ENCODE measurements at regions not wholly inside any gene's neighbourhood (a gene's known extent, or its start where the extent isn't known, plus 50 kb on each side); places are given as distances from the start of the nearest gene placed in this dataset.

DNA sequence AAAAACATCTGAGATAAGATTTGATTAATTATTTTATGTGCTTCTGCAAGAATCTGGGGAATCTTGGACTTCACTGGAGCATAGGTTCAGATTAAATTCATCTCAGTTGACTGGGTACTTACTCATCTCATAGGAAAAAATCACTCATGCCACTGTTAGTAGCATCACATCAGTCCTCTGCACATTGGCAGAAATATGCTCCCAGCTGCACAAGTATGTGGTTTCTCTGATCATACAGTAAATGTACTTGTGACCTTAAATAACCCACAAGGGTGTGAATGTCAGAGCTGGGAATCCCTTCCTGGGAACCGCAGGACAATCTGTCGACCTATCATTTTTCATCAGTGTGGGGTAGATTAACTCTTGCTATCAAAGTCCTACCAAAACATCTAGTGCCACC, 203.7 kb upstream of the SLC24A2 start:
- DNase-seq: no peak

- no peak for DNase-seq
Observed at GRCh38 chr9:19989213-19989612, 200.4 kb upstream of the SLC24A2 start.

GRCh38 chr9:19988281-19988680, 199.4 kb upstream of the SLC24A2 start:
- DNase-seq: no peak

DNA sequence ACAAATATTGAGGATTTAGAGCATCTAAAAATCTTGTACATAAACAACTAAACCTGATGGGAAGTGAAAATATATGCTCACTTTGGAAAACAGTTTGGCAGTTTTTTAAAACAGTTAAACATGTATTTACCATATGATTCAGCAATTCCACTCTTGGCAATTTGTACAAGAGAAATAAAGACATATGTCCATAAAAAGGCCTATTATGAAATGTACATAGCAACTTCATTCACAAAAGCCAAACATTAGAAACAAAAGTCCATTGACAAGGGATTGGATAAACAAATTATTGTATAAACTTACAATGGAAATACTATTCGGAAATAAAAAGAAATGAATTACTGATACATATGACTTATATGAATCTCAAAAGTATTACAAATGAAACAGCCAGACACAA, 196.2 kb upstream of the SLC24A2 start:
- DNase-seq: no peak

DNA sequence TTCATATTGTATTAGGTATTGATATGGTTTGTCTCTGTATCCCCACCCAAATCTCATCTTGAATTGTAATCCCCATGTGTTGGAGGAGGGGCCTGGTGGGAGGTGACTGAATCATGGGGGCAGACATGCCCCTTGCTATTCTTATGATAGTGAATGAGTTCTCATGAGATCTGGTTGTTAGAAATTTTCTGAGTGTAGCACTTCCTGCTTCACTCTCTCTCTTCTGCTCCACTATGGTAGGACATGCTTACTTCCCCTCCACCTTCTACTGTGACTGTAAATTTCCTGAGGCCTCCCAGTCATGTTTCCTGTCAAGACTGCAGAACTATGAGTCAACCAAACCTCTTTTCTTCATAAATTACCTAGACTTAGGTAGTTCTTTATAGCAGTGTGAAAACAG, 187.4 kb upstream of the SLC24A2 start:
- peak; percentile 23 for DNase-seq

DNA sequence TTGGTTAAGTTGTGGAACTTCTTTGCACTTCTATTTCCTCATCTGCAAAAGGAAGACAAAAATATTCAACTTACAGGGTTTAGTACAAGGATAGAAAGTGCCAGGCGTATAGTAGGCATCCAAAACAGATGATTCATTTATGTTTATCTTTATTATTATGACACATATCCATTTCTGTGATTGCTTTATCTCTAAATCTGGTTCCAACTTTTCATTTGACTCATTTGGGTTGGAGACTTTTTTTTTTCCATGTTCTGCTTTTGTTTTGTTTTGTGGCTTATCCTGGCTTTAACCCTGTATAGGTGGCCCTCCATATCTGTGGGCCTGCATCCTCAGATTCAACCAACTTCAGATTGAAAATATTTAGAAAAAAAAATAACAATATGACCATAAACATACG, 186.7 kb upstream of the SLC24A2 start:
- no peak for DNase-seq

GRCh38 chr9:19969721-19970120, 180.9 kb upstream of the SLC24A2 start:
- no peak for DNase-seq

GRCh38 chr9:19967888-19968459, 179.1 kb upstream of the SLC24A2 start:
- no peak for DNase-seq

DNA sequence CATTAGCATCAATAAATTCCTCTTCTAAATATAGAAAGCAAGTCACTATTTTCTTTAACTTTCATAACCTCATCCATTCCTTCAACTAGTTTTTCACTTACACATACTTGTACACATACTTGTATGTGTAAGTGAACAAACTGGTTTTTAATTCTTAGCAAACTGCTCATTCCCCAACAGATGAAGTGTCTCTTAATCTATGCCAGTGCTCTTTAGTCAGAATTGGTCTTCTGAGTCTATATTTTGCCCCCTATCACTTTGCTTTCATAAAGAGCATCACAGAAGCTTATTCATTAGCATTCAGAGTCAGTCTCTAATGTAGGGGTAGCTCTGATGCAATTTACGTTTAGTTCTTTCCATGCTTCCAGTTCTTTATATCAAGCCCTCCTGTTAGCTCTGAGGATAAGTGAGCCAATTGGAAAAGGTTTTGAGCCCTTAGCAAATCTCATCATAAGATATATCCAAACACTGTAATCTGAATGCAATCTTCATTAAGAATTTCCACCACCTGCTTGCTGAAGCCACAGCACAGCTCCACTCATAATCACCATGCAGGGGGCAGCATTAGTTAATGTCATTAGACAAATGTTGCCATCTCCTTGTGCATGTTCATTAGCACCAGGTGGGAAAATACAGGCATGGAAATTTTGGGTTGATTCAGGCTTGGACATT, 178.5 kb upstream of the SLC24A2 start:
- no peak for DNase-seq

GRCh38 chr9:19965336-19965735, 176.5 kb upstream of the SLC24A2 start:
- no peak for DNase-seq

- no peak for DNase-seq
Observed at GRCh38 chr9:19947996-19948395, 159.2 kb upstream of the SLC24A2 start.

DNA sequence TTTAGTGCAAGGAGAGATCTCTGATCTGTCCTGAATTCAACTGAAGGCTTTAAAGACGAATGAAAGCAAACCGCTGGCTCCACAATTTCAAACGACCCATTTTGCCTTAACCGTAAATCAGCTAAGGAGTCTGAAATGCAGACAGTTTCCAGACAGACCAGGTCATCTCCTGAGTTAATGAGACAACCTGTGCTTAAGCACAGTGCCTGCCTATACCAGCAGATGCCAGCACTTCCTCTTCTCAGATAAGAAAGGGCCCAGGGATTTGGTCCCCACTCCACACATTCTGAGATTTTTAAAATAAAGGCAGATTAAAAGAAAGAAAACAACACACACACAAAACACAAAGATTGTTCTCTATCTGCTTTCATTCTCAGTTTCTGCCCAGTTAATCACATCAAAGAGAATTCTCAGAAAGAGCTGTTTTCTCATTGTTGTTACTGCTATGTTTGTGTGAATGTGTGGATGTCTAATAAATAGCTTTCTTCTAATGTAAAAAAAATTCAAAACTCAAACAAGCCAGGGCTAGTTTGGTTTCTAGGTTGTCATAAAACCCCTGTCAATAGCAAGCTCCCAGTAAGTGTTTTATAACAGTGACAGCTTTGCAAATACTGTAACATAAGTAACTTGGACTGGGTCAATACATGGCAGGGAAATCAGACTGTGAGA, 157.7 kb upstream of the SLC24A2 start:
- no peak for DNase-seq

- no peak for DNase-seq
Observed at GRCh38 chr9:19941874-19942273, 153.0 kb upstream of the SLC24A2 start.

DNA sequence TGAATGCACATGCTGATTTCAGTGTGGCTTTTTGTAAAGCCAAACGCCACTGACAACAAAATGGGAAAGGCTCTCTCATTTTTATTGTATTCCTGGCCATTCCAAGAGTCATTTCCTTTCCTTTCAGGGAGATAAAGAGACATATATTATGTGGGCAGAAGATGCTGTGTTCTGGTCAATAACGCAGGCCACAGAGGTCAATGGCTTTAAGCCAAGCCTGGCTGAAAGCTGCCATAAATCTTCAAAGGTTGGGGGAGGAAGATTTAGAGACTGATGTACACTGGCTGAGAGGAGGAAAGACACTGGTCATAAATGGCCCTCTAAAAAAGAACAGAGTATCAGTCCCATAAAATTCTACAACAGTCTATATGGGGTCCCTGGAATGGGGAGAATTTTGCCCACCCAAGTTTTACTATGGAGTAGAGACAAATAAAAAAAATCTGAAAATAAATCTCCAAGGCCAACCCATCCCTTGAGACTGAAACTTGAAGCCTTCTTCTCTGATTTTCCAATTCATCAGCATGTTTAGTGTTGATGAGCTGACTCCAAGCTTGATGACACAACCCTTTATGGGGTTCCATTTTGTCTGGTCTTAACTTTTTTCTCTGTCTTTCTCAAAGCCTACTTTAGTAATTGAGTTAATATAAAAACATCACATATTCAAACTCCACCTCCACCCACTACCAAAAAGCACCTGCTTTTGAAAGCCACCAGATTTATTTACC, 152.1 kb upstream of the SLC24A2 start:
- no peak for DNase-seq

DNA sequence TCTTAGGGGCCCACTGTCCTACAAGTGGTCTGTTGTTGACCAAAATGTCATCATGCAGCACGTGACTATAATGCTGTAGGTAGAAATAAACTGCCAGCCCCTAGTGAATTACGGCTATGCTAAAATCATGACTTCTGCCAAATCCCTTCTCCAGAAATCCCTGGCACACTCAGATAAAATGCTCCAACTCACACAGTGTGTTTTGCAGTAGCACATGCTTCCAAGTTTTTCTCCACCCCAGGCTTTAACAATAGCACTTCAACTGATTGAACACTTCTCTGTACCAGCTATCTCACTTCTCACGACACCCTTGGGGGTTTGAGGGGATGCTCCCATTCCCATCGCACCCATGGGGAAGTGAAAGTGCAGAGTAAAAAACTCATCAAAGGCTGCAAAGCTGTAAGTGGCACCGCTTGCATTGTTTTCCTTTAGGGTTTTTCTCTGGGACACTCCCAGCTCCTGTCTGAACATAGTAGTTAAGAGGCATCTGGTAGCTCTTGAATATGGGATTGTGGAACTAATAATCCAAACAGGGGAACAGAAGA, 151.0 kb upstream of the SLC24A2 start:
- DNase-seq: no peak

GRCh38 chr9:19938990-19939733, 150.3 kb upstream of the SLC24A2 start:
- no peak for DNase-seq

GRCh38 chr9:19937121-19937520, 148.3 kb upstream of the SLC24A2 start:
- no peak for DNase-seq

GRCh38 chr9:19936598-19936997, 147.8 kb upstream of the SLC24A2 start:
- DNase-seq: no peak

- no peak for DNase-seq
Observed at GRCh38 chr9:19935422-19935821, 146.6 kb upstream of the SLC24A2 start.

- no peak for DNase-seq
Observed at GRCh38 chr9:19934301-19934871, 145.5 kb upstream of the SLC24A2 start.

DNA sequence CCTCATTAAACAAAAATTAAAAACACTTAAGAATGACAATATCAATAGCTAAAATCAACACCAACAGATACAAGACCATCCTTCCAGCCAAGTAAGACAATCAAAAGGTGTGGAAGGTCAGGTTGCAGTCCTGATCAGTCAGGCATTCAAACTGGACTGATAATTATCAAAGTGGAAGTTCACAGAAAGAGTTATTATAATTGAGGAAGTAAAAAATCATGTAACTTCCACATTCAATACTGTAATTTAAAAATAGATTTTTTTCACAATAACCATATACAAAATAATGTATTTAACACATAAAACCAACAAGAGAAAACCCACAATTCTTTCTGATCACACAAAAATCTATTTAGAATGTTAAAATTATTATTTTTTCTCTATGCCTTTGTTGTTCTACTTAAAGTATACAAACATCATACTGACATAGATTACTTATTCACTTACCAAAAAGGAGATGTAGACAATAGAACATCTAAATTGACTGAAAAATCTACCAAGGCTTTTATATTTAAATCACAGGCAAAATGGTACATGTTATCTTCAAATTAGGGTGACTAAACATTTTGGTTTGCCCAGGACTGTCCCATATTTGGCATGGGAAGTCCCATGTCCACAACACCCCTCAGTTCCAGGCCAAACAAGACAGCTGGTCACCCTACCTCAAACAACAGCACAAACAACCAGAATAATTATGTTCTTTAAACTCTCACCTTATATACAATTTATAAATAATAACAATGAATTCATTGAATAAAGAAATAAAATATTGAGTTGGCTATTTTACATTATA, 142.5 kb upstream of the SLC24A2 start:
- DNase-seq: no peak

GRCh38 chr9:19927560-19927959, 138.7 kb upstream of the SLC24A2 start:
- no peak for DNase-seq
